NCI-H510A (cell line): ENCODE measurements at regions not wholly inside any gene's neighbourhood (a gene's known extent, or its start where the extent isn't known, plus 50 kb on each side); places are given as distances from the start of the nearest gene placed in this dataset.
"Not testable (repeated sequence)": the region's sequence is repeated elsewhere in the genome, so short reads cannot be mapped to it uniquely, and the experiment has no call there.

Experiments used
- DNase-seq: peaks from one replicate; lab custom pipeline; 2025; lab: John Stamatoyannopoulos, UW

GRCh38 chr1:176396604-176397395, 66.2 kb upstream of the PAPPA2 start:
- DNase-seq = not testable (repeated sequence)

DNA sequence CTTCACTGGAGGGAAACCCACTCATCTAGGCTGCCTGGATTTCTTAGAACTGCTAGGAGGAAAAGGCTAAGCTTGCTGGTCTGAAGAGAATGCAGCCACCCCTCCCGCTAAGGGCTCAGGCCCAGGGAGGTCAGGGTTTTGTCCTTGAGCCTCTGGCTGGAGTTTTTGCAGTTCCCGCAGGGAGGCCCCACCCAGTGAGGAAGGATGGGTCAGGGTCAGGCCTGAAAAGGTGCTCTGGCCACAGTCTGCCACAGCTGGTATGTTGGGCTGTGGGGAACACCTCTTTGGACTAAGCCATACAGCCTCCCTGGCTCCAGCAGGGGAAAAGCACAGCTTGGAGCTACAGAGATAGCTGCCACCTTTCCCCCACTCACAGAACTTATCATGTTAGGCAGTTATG, 71.4 kb upstream of the PAPPA2 start:
- DNase-seq = no peak

GRCh38 chr1:176384841-176385240, 78.1 kb upstream of the PAPPA2 start:
- no peak for DNase-seq

- DNase-seq = no peak
Observed at GRCh38 chr1:176382163-176382562, 80.8 kb upstream of the PAPPA2 start.

DNA sequence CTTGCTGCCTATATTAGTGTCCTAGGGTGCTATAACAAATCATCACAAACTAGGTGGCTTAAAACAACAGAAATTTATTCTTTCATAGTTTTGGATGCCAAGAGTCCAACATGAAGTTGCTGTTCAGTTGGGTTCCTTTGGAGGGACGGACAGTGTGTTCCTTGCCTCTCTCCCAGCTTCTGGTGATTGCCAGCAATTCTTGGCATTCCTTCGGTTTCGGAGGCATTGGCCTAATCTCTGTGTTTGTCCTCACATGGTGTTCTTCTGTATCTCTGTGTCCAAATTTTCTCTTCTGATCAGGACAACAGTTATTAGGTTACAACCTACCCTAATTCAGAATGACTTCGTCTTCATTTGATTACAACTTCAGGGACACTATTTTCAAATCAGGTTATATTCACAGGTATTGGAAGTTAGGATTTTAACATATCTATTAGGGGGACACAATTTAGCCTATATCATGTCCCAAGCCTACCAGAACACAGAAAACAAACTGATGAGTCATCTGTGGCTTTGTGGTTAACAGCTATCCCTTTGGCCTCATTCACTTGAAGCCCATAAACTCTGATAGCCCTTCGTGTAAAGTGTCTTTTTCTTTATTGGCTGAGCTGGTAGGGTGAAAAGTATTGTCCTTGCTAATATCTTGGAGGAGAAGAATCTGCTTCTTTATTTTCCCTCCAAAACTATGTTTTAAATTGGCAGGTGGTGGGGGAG, 83.2 kb upstream of the PAPPA2 start:
- no peak for DNase-seq

DNA sequence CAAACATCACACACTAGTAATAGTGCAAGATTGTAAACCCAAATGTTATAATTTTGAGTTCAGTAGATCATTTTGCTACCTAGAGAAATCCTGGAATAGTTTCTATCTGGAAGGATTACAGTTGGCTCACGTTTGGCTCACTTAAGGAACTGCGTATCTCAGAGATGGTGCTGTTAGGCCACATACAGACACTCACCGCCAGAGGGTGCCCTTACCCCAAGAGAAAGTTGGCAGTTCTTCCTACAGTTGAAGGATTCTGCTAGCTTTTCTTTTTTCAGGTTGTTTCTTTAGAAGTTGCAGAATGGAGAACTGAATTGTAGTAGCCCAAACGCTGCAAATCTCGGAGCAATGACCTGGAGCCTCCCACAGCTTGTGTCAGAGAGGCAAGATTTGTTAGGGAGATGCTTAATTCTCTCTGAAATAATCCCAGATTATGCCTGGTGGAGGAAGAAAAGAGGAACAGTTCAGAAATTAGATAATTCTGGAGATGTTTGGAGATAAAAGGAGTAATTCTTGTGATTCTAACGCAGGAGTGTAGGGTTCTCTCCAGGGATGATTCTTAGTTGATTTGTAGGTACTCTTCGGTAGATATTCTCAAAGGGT, 87.9 kb upstream of the PAPPA2 start:
- peak; percentile 29 for DNase-seq

DNA sequence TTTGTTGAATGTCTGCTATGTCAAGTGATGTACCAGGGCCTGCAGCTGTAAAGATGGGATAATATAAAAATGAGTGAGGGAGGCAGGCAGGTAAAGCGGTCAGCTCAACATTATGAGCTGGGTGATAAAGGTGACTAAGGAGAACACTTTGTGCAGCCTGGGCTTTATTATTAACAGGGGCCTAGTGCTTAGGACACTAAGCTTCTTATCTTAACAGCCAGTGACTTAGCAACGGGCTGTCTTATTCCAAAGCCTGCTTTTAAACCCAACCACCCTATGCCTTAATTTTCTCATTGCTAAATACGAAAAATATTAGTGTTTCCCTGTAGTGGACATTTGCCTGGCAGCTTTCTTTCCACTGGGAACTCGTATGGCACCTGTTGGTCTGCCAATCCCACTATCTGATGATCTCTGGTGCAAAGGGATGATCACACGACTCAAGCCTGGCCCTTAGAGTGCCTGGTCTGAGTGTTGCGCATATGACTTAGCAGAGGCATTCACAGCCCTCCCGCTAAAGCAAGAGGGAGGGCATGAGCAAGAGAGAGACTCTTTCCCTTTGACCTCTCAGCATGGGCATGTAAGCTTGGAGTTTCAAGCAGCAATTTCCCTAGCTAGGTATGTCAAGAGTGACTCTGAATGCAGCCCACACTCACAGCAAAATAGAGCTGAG, 98.6 kb upstream of the PAPPA2 start:
- DNase-seq = no peak

GRCh38 chr1:176349135-176349715, 113.8 kb upstream of the PAPPA2 start:
- DNase-seq = not testable (repeated sequence)

DNA sequence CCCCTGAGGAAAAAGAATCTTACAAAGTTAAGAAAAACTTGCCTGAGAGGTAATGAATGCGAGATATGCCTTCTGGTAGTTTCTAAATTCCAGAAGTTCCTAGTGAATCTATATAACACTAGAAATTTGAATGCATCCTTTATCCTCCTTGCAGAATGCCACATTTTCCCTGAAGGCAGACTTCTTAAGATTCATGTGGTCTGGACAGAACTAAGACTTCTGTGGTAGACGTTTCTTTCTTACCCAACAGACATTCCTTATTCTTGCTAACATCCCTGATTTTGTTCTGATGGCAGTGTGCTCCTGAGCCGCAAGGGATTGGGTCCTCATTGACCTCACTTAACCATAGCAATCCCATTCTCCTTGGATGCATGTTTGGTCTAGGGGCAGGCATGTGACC, 121.3 kb upstream of the PAPPA2 start:
- no peak for DNase-seq

- no peak for DNase-seq
Observed at GRCh38 chr1:176338877-176339276, 124.1 kb upstream of the PAPPA2 start.

GRCh38 chr1:176330782-176331181, 123.7 kb upstream of the COP1 start:
- DNase-seq = no peak

DNA sequence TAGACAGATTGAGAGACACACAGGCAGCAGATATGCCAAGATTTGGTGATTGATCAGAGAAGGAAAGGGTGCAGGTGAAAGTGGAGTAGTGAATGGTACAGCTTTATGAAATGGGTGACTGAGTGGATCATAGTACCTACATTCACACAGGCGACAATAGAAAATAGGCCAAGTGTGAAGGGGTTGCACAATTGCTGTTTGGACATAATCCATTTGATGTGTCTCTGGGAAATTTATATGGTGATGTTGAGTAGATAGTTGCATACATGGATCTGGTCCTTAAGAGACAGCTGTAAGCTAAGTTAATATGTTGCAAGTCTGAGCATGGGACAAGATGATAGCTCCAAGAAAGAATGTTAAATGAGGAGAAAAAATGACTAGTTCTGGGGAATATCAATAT, 118.6 kb upstream of the COP1 start:
- DNase-seq = no peak

DNA sequence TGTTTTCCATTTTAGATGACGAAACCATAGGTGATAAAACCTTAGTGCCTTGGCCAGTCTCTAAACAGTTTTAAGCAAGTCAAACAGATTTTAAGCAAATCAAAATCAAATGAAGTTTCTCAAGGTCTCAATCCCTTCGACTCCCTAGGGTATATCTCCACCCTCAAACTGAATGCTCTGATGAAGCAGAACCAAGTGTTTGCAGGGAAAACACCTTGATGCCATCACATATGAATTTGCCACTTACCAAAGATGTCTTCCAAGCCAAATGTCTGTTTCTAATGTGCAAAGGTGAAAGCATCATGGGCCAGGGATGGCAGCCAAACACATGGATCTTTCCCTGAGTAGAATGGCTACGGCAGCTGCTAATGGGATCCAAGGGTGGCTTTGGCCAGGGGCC, 116.4 kb upstream of the COP1 start:
- DNase-seq = no peak

DNA sequence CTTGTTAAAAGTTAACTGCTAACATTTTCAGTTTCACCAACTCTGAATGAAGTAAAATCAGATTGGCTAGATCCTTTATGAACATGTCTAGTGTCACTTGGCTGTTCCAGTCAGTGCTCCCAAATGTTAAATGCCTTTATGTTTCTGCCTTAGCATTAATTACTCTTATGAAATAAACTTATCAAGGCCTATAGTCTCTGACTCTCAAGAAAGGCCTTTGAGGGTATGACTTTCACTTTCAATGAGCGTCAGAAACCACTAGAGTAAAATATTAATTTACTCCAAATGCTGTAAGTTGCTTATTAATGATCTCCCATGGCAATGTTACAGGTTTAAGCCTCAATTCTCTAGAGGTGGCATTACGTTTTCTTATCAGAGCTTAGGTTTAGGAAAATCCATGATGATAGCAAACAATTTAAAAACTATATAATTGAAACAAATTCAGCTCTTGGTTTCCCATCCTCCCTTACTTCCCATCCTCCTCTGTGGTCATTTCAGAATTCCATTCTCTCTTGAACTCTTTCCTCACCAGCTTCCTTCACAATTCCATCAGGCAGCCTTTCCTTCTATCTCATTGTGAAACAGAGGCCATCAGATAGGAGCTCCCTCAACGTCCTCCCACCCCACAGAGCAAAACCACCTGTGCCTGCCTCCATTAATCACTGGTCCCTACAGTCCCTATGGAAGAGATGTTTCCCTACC, 108.6 kb upstream of the COP1 start:
- no peak for DNase-seq

DNA sequence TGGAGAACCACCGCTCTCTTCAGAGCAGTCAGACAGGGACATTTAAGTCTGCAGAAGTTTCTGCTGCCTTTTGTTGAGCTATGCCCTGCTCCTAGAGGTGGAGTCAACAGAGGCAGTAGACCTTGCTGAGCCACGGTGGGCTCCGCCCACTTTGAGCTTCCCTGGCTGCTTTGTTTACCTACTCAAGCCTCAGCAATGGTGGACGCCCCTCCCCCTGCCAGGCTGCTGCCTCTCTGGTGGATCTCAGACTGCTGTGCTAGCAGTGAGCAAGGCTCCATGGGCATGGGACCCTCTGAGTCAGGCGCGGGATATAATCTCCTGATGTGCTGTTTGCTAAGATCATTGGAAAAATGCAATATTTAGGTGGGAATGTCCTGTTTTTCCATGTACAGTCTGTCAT, 89.5 kb upstream of the COP1 start:
- not testable (repeated sequence) for DNase-seq

DNA sequence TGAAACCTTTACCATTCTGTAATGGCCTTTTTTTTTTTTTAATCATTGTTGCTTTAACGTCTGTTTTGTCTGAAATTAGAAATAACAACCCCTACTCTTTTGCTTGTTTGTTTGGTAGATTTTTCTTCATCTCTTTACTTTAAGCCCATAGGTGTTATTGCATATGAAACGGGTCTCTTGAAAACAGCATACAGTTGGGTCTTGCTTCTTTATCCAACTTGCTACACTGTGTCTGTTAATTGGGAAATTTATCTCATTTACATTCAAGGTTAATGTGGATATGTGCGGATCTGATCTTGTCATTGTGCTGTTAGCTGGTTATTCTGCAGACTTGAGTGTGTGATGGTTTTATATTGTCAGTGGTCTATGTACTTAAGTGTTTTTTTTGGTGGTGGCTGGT, 78.9 kb upstream of the COP1 start:
- DNase-seq = no peak

DNA sequence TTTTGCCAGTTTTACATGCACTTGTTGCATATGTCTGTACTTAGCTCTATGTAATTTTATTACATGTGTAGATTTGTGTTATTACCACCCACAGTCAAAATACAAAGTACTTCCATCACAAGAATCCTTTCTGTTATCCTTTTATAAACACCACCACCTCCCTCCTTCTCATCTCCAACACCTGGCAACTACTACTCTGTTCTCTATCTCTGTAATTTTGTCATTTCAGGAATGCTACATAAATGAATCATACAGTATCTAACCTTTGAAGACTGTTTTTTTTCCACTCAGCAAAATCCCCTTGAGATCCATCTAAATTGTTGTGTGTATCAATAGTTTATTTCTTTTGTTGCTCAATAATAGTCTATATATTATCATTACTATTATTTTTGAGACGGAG, 64.5 kb upstream of the COP1 start:
- DNase-seq = no peak
